GM19043 (cell line): ENCODE measurements at regions not wholly inside any gene's neighbourhood (a gene's known extent, or its start where the extent isn't known, plus 50 kb on each side); places are given as distances from the start of the nearest gene placed in this dataset.
"Not testable (repeated sequence)": the region's sequence is repeated elsewhere in the genome, so short reads cannot be mapped to it uniquely, and the experiment has no call there.

Experiments used
- ATAC-seq: cut with Tn5 transposase; IDR thresholded peaks from one replicate; pipeline ENCODE4 v1.9.1; 2021; ENCODE audit warnings: low read depth; ENCODE audit not compliant: unreplicated experiment

- not testable (repeated sequence) for ATAC-seq
Measured at GRCh38 chr20:26373066-26373465, 676.4 kb upstream of the ZNF337 start.

- ATAC-seq = no peak
Measured at GRCh38 chr20:26354511-26354910, 657.9 kb upstream of the ZNF337 start.

- ATAC-seq = no peak
Measured at GRCh38 chr20:26347396-26347795, 650.7 kb upstream of the ZNF337 start.

GRCh38 chr20:26340460-26341065 is 643.9 kb upstream of the ZNF337 start:
- not testable (repeated sequence) for ATAC-seq

GRCh38 chr20:26324177-26324576 is 627.5 kb upstream of the ZNF337 start:
- ATAC-seq = no peak

GRCh38 chr20:26315054-26315453 is 618.4 kb upstream of the ZNF337 start:
- ATAC-seq = no peak

GRCh38 chr20:26309720-26310119 is 613.1 kb upstream of the ZNF337 start:
- ATAC-seq = not testable (repeated sequence)

GRCh38 chr20:26308961-26309360 is 612.3 kb upstream of the ZNF337 start:
- no peak for ATAC-seq

GRCh38 chr20:26295006-26295405 is 598.4 kb upstream of the ZNF337 start:
- no peak for ATAC-seq

GRCh38 chr20:26288379-26289061 is 591.9 kb upstream of the ZNF337 start:
- ATAC-seq = not testable (repeated sequence)

GRCh38 chr20:26279238-26279637 is 582.6 kb upstream of the ZNF337 start:
- no peak for ATAC-seq

- ATAC-seq = no peak
Measured at GRCh38 chr20:26277339-26277738, 580.7 kb upstream of the ZNF337 start.

GRCh38 chr20:26276554-26277210 is 580.0 kb upstream of the ZNF337 start:
- no peak for ATAC-seq

GRCh38 chr20:26268762-26269161 is 572.1 kb upstream of the ZNF337 start:
- not testable (repeated sequence) for ATAC-seq

GRCh38 chr20:26260925-26261324 is 564.3 kb upstream of the ZNF337 start:
- ATAC-seq = not testable (repeated sequence)

GRCh38 chr20:26252311-26252975 is 555.8 kb upstream of the ZNF337 start:
- not testable (repeated sequence) for ATAC-seq

- ATAC-seq = not testable (repeated sequence)
Measured at GRCh38 chr20:26251376-26251775, 554.7 kb upstream of the ZNF337 start.

- not testable (repeated sequence) for ATAC-seq
Measured at GRCh38 chr20:26250249-26251114, 553.8 kb upstream of the ZNF337 start.

GRCh38 chr20:26243731-26244130 is 547.1 kb upstream of the ZNF337 start:
- no peak for ATAC-seq

- ATAC-seq = not testable (repeated sequence)
Measured at GRCh38 chr20:26220609-26221008, 524.0 kb upstream of the ZNF337 start.
